H1 (cell line): ENCODE measurements at regions not wholly inside any gene's neighbourhood (a gene's known extent, or its start where the extent isn't known, plus 50 kb on each side); places are given as distances from the start of the nearest gene placed in this dataset.

Experiments used
- GABPA ChIP-seq: IDR thresholded peaks from 2 replicates; pipeline ENCODE4 v1.6.1; 2011; ENCODE audit warnings: mild to moderate bottlenecking, low read length, moderate library complexity, borderline replicate concordance; ENCODE audit not compliant: insufficient read depth
- KDM5A ChIP-seq: fragments of 200-600 bp; IDR thresholded peaks from 2 replicates; pipeline ENCODE4 v1.7.1; 2012; ENCODE audit warnings: mild to moderate bottlenecking, low read length, inconsistent platforms, mixed read lengths
- POLR2AphosphoS5 ChIP-seq: IDR thresholded peaks from 2 replicates; pipeline ENCODE4 v1.6.1; 2011; ENCODE audit warnings: low read depth, low read length
- RXRA ChIP-seq: IDR thresholded peaks from 2 replicates; pipeline ENCODE4 v1.6.1; 2011; ENCODE audit warnings: low read depth, mild to moderate bottlenecking, low read length, moderate library complexity; ENCODE audit not compliant: insufficient read depth
- TEAD4 ChIP-seq: IDR thresholded peaks from 2 replicates; pipeline ENCODE4 v1.6.1; 2012; ENCODE audit warnings: low read depth, low read length, inconsistent platforms, mixed read lengths
- ZNF274 ChIP-seq: IDR thresholded peaks from 2 replicates; pipeline ENCODE4 v1.7.0; 2012; ENCODE audit warnings: low read length, borderline replicate concordance; ENCODE audit errors: extremely low read depth
- TF ChIP-seq, protein P1 (sequence below): fragments of 300-600 bp; sonication (generic); IDR thresholded peaks from 2 replicates; pipeline ENCODE4 v1.7.1; 2012; ENCODE audit warnings: low read length, moderate library complexity, mild to moderate bottlenecking, inconsistent platforms; ENCODE audit not compliant: insufficient replicate concordance

DNA sequence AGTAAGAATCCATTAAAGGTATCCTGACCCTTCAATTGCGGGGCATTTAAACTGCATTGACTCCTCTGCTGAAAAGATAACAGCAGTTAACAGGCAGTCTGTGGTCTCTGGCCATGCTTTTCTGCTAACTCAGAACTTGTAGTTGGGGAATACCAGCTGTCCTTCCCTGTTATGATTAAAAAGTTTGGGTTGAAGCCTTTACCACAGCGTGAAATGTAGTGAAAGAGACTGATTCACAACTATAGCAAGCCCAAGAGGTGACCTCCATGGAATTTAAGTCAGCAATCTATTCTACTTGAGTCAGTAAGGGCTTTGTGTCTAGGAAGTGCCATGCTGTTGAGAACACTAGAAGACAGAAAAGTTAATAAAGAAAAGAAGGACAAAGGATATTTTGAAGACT, 1037.3 kb downstream of the SI start (continued):
- TF ChIP-seq, protein P1, sequence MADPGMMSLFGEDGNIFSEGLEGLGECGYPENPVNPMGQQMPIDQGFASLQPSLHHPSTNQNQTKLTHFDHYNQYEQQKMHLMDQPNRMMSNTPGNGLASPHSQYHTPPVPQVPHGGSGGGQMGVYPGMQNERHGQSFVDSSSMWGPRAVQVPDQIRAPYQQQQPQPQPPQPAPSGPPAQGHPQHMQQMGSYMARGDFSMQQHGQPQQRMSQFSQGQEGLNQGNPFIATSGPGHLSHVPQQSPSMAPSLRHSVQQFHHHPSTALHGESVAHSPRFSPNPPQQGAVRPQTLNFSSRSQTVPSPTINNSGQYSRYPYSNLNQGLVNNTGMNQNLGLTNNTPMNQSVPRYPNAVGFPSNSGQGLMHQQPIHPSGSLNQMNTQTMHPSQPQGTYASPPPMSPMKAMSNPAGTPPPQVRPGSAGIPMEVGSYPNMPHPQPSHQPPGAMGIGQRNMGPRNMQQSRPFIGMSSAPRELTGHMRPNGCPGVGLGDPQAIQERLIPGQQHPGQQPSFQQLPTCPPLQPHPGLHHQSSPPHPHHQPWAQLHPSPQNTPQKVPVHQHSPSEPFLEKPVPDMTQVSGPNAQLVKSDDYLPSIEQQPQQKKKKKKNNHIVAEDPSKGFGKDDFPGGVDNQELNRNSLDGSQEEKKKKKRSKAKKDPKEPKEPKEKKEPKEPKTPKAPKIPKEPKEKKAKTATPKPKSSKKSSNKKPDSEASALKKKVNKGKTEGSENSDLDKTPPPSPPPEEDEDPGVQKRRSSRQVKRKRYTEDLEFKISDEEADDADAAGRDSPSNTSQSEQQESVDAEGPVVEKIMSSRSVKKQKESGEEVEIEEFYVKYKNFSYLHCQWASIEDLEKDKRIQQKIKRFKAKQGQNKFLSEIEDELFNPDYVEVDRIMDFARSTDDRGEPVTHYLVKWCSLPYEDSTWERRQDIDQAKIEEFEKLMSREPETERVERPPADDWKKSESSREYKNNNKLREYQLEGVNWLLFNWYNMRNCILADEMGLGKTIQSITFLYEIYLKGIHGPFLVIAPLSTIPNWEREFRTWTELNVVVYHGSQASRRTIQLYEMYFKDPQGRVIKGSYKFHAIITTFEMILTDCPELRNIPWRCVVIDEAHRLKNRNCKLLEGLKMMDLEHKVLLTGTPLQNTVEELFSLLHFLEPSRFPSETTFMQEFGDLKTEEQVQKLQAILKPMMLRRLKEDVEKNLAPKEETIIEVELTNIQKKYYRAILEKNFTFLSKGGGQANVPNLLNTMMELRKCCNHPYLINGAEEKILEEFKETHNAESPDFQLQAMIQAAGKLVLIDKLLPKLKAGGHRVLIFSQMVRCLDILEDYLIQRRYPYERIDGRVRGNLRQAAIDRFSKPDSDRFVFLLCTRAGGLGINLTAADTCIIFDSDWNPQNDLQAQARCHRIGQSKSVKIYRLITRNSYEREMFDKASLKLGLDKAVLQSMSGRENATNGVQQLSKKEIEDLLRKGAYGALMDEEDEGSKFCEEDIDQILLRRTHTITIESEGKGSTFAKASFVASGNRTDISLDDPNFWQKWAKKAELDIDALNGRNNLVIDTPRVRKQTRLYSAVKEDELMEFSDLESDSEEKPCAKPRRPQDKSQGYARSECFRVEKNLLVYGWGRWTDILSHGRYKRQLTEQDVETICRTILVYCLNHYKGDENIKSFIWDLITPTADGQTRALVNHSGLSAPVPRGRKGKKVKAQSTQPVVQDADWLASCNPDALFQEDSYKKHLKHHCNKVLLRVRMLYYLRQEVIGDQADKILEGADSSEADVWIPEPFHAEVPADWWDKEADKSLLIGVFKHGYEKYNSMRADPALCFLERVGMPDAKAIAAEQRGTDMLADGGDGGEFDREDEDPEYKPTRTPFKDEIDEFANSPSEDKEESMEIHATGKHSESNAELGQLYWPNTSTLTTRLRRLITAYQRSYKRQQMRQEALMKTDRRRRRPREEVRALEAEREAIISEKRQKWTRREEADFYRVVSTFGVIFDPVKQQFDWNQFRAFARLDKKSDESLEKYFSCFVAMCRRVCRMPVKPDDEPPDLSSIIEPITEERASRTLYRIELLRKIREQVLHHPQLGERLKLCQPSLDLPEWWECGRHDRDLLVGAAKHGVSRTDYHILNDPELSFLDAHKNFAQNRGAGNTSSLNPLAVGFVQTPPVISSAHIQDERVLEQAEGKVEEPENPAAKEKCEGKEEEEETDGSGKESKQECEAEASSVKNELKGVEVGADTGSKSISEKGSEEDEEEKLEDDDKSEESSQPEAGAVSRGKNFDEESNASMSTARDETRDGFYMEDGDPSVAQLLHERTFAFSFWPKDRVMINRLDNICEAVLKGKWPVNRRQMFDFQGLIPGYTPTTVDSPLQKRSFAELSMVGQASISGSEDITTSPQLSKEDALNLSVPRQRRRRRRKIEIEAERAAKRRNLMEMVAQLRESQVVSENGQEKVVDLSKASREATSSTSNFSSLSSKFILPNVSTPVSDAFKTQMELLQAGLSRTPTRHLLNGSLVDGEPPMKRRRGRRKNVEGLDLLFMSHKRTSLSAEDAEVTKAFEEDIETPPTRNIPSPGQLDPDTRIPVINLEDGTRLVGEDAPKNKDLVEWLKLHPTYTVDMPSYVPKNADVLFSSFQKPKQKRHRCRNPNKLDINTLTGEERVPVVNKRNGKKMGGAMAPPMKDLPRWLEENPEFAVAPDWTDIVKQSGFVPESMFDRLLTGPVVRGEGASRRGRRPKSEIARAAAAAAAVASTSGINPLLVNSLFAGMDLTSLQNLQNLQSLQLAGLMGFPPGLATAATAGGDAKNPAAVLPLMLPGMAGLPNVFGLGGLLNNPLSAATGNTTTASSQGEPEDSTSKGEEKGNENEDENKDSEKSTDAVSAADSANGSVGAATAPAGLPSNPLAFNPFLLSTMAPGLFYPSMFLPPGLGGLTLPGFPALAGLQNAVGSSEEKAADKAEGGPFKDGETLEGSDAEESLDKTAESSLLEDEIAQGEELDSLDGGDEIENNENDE = no peak
- TF ChIP-seq GABPA = no peak
- no peak for TF ChIP-seq RXRA
- no peak for TF ChIP-seq ZNF274
- no peak for TF ChIP-seq POLR2AphosphoS5
- TF ChIP-seq TEAD4 = no peak
- TF ChIP-seq KDM5A = no peak
- TF ChIP-seq, all 59 proteins: peak for 0
